ENCODE measurements at regions not wholly inside any gene's neighbourhood (a gene's known extent, or its start where the extent isn't known, plus 50 kb on each side); places are given as distances from the start of the nearest gene placed in this dataset.

DNA sequence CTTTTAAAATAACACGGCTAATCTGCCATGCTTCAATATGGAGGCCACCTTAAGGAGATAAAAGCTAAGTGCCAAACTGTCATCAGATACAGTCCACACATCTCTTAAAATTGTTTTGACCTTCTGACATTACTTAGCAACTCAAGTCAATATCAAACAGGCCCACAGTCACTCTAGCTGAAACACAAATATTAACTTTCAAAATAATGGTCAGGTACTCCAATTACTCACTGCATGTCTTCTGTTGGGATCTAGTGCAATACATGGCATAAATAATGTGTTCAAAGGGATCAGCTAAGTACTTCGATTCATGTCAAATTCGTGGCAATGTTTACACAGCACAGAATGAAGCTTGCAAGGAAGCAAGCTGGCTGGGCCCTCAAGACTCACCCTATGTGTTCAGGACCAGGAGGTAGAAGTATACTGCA, 133.9 kb upstream of the BEND6 start:
- TF ChIP-seq, protein P1, sequence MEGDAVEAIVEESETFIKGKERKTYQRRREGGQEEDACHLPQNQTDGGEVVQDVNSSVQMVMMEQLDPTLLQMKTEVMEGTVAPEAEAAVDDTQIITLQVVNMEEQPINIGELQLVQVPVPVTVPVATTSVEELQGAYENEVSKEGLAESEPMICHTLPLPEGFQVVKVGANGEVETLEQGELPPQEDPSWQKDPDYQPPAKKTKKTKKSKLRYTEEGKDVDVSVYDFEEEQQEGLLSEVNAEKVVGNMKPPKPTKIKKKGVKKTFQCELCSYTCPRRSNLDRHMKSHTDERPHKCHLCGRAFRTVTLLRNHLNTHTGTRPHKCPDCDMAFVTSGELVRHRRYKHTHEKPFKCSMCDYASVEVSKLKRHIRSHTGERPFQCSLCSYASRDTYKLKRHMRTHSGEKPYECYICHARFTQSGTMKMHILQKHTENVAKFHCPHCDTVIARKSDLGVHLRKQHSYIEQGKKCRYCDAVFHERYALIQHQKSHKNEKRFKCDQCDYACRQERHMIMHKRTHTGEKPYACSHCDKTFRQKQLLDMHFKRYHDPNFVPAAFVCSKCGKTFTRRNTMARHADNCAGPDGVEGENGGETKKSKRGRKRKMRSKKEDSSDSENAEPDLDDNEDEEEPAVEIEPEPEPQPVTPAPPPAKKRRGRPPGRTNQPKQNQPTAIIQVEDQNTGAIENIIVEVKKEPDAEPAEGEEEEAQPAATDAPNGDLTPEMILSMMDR (IDR thresholded peaks at IDR 0.05; ENCODE audit: low read depth, low read length, poor library complexity, severe bottlenecking): no peak
- TF ChIP-seq EZH2phosphoT487 (IDR thresholded peaks at IDR 0.05; ENCODE audit: borderline replicate concordance, low read length): no peak

All from DOHH2 (cell line).